Right lobe of liver (tissue), 4 donors: ENCODE measurements at regions not wholly inside any gene's neighbourhood (a gene's known extent, or its start where the extent isn't known, plus 50 kb on each side); places are given as distances from the start of the nearest gene placed in this dataset.

Experiments
- CTCF ChIP-seq, 4 donors: fragments of 200-600 bp in 3 of 4; fragments of 450-650 bp in 1 of 4; IDR thresholded peaks; one replicate each; pipeline versions ENCODE4 v1.5.1 to v1.8.0; 2016 to 2022; ENCODE audit warnings: antibody characterized with exemption in 4 of 4, mild to moderate bottlenecking in 2 of 4
- POLR2A ChIP-seq: fragments of 450-650 bp; IDR thresholded peaks from one replicate; pipeline ENCODE4 v1.6.1; 2017; ENCODE audit warnings: antibody characterized with exemption, mild to moderate bottlenecking
- donor health status: DM: no; HTN: no; CAD: no.
- donor health status: DM: no; HTN: no; CAD: no.
- donor health status: DM: no; HTN: yes; CAD: no.

GRCh38 chr10:6916601-6917000 is 336.5 kb upstream of the PRKCQ start:
- TF ChIP-seq CTCF (IDR thresholded peaks at IDR 0.05) (no peak), POLR2A (no peak)
